Thoracic aorta (tissue), 2 donors: ENCODE measurements at regions not wholly inside any gene's neighbourhood (a gene's known extent, or its start where the extent isn't known, plus 50 kb on each side); places are given as distances from the start of the nearest gene placed in this dataset.

ENCODE experiments used
- ATAC-seq: fragments of 150-250 bp; one replicate; pipeline ENCODE4 v1.8.0; 2017; ENCODE audit warnings: low read depth; ENCODE audit not compliant: insufficient number of reproducible peaks, low FRiP score
- DNase-seq: peaks from one replicate; pipeline ENCODE4 v3.0.0-alpha.2; 2020; ENCODE audit warnings: low spot score
- H3K27ac ChIP-seq, 2 donors: fragments of 200-600 bp; sonication (generic); 1 replicate in 1 of 2; 2 replicates in 1 of 2; pipeline ENCODE4 v1.5.1; 2016; ENCODE audit warnings: mild to moderate bottlenecking in 2 of 2, moderate library complexity in 2 of 2
- H3K27me3 ChIP-seq: fragments of 200-600 bp; sonication (generic); replicated peaks from 2 replicates; pipeline ENCODE4 v1.6.0; 2016; ENCODE audit warnings: mild to moderate bottlenecking; ENCODE audit not compliant: insufficient read depth
- H3K36me3 ChIP-seq: fragments of 200-600 bp; sonication (generic); one replicate; pipeline ENCODE4 v1.5.1; 2016
- H3K4me1 ChIP-seq, 2 donors: fragments of 200-600 bp; sonication (generic); 1 replicate in 1 of 2; 2 replicates in 1 of 2; pipeline versions ENCODE4 v1.5.1 to v1.6.0; 2016; ENCODE audit warnings: low read depth in 2 of 2, mild to moderate bottlenecking in 1 of 2; ENCODE audit not compliant: control insufficient read depth in 1 of 2
- H3K4me3 ChIP-seq: fragments of 200-600 bp; sonication (generic); 2 replicates; pipeline ENCODE4 v1.5.1; 2016; ENCODE audit warnings: mild to moderate bottlenecking
- H3K9me3 ChIP-seq: fragments of 200-600 bp; sonication (generic); 2 replicates; pipeline ENCODE4 v1.5.1; 2016
- TF ChIP-seq, protein P1 (sequence below): fragments of 200-600 bp; sonication (generic); IDR thresholded peaks from one replicate; pipeline ENCODE4 v1.5.1; 2019; ENCODE audit warnings: antibody characterized with exemption

DNA sequence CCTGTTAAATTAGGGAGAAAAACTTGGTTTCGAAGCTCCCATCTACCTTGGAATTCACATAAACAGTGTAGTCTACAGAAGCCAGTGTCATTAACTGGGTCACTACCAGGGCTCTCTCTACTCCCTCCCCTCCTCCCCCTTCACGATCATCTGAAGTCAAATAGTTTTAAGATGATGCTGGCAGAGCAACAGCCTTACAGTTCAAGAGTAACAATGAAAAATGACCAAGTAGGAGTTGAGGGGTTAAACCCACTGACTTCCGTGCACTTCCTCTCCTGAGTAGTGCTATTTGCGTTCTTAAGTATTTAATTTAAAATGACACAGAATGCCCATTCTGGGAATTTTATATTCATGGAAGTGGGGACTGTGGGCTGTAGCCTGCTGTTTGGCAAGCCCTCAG is 236.9 kb downstream of the SIPA1L2 start:
- DNase-seq (no peak), ATAC-seq (no peak)
- TF ChIP-seq, protein P1, sequence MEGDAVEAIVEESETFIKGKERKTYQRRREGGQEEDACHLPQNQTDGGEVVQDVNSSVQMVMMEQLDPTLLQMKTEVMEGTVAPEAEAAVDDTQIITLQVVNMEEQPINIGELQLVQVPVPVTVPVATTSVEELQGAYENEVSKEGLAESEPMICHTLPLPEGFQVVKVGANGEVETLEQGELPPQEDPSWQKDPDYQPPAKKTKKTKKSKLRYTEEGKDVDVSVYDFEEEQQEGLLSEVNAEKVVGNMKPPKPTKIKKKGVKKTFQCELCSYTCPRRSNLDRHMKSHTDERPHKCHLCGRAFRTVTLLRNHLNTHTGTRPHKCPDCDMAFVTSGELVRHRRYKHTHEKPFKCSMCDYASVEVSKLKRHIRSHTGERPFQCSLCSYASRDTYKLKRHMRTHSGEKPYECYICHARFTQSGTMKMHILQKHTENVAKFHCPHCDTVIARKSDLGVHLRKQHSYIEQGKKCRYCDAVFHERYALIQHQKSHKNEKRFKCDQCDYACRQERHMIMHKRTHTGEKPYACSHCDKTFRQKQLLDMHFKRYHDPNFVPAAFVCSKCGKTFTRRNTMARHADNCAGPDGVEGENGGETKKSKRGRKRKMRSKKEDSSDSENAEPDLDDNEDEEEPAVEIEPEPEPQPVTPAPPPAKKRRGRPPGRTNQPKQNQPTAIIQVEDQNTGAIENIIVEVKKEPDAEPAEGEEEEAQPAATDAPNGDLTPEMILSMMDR = no peak
- H3K4me1 ChIP-seq = no peaks in the 10 kb centered on the region
- no peaks in the 10 kb centered on the region for H3K9me3 ChIP-seq
- H3K36me3 ChIP-seq = no peaks in the 10 kb centered on the region
- no peaks in the 10 kb centered on the region for H3K27me3 ChIP-seq
- no peak overlapping the region for H3K4me3 ChIP-seq
- no peak overlapping the region for H3K27ac ChIP-seq

DNA sequence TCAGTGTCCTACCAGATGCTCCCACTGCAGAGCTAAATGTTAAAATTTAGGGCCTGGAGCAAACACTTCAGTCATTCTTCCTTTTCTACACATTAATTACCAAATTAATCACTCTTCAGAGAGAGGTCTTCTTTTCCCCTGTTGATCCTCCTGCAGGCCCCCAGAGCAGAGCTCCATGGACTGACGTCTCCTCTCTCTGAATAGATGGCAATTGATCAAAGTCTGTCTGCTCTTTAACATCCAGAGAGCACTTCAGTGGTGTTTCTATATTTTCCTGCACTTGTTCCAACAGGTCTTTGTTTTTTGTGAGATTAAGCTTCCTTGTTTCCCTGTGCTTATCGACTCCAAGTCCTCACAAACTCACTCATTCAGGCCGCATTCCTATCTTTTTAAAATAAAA is 239.3 kb downstream of the SIPA1L2 start:
- Histone ChIP-seq H3K27me3 (no peaks in the 10 kb centered on the region), H3K9me3 (no peaks in the 10 kb centered on the region), H3K4me3 (no peak overlapping the region), H3K36me3 (no peaks in the 10 kb centered on the region), H3K27ac (no peak overlapping the region), H3K4me1 (no peaks in the 10 kb centered on the region)
- ATAC-seq = no peak
- TF ChIP-seq, protein P1 = no peak
- DNase-seq = no peak

DNA sequence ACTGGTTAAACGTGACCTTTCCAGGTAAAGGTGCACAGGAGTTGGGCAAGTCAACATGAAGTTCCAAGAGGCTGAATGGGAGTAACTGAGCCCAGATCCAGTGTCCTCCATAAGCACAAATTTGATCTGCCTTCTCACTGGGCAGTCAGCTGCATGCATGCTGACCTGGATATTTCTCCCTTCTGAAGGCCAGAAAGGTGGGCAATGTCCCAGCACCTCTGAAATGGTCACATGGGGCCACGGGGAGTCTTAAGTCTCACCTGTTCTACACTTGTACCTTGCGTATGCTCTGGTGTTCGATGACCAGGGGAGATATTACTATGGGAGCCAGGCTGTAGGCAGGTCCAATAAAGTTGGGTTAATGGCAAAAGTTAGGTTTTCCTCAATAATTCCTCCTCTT is 240.2 kb downstream of the SIPA1L2 start:
- TF ChIP-seq, protein P1 = no peak
- ATAC-seq (no peak), DNase-seq (no peak)
- Histone ChIP-seq H3K27me3 (no peaks in the 10 kb centered on the region), H3K9me3 (no peaks in the 10 kb centered on the region), H3K27ac (no peak overlapping the region), H3K4me3 (no peak overlapping the region), H3K4me1 (no peaks in the 10 kb centered on the region), H3K36me3 (no peaks in the 10 kb centered on the region)

DNA sequence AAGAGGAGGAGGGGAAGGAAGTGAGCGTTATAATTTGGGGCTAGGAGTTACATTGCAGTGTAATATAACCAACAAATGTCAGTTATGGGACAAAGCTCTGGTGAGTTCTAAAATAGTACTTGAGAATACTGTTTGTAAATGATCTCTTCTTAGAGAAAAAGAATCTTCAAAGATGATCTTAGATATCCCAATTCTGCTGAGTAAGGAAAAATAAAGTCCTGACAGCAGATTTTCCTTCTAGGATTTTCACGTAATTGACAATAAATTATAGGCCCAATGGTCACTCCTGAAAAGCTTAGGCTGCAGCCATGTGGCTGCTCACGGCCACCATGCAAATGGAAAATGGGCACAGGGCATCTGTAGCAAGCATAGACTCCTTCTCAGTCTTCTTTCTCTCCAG is 241.6 kb downstream of the SIPA1L2 start:
- Histone ChIP-seq H3K27ac (no peak overlapping the region), H3K27me3 (no peaks in the 10 kb centered on the region), H3K9me3 (no peaks in the 10 kb centered on the region), H3K4me1 (no peaks in the 10 kb centered on the region), H3K4me3 (no peak overlapping the region), H3K36me3 (no peaks in the 10 kb centered on the region)
- DNase-seq (no peak), ATAC-seq (no peak)
- TF ChIP-seq, protein P1 = no peak

DNA sequence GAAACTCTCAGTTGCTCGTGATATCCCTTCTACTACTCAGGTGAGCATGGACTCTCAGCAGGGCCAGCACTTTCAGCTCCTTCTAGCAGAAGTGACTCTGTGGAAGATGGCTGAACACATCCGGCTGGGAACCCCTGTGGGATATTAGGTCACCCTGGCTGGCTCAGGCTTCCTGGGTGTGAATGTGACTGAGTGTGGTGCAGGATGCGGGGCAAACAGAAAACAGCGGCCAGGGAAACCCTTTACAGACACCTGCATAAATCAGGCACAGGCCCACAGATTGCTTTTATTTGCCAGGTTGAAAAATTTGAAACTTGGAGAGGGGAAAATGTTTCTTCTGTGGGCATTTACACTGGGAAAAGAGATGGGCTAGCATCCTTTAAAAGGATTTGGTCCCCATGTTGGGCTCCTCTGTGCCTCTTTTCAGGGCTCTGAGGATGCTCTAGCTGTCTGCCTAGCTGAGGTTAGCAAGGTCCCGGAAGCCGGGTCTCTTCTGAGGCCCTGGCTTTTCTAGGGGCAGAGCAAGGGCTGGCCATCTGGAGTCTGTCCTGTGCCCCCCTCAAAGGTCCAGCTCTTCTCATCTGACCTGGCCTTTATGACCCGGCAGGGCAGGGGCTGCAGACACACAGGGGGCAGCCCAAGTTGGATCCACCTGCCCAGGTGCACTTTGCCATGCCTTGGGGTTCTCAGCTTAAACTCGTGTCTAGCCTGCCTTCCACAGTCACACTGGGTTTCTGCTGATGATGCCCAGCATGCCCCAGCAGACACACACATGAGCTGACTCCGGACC is 243.0 kb downstream of the SIPA1L2 start:
- Histone ChIP-seq H3K27me3 (no peaks in the 10 kb centered on the region), H3K9me3 (no peaks in the 10 kb centered on the region), H3K27ac (no peak overlapping the region), H3K4me1 (no peaks in the 10 kb centered on the region), H3K36me3 (no peaks in the 10 kb centered on the region), H3K4me3 (no peak overlapping the region)
- TF ChIP-seq, protein P1 = no peak
- ATAC-seq = no peak
- DNase-seq = no peak
